Stimulated activated CD8-positive, alpha-beta memory T cell treated with anti-CD3 and anti-CD28 coated beads, Interleukin-12 subunit alpha, Interleukin-12 subunit beta, amount 100 ng/mL, for 24 hours (primary cell): ENCODE measurements at regions not wholly inside any gene's neighbourhood (a gene's known extent, or its start where the extent isn't known, plus 50 kb on each side); places are given as distances from the start of the nearest gene placed in this dataset.
"Not testable (repeated sequence)": the region's sequence is repeated elsewhere in the genome, so short reads cannot be mapped to it uniquely, and the experiment has no call there.

Experiments used
- DNase-seq: peaks from one replicate; pipeline ENCODE4 v3.0.0-alpha.2; 2020; ENCODE audit errors: extremely low read depth

DNA sequence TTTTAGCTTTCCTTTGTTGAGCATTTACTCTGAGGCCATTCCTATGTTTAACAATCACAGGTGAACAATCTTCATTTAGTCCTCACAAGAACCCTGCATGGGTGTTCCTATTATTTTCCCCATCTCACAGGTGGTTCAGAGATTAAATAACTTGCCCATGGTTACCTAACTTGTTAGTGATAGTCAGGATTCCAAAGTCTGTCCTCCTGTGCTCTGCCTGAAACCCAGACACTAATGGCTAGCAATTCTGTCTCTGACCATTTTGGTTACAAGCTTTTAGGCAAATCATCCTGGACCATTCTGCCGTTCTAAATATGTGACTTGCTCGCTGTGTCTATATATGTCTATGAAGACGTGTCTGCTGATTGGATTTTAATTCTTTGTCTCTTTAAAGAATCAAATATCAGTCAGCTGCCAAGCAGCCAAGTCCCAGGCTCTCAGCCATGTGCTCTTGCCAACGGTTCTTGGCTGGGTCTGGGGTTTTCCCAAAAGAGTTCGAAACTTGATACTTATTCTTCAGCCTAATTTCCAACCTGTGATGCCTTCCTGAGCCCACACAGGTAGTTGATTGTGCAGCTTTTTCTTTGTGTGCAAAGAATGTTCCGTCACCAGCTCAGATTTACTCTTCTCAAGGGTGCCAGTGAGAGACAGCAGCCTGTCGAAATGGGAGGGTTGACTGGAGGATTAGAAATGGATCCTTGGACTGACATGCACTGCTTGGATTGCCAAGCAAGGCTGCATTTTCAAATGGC is 121.7 kb downstream of the NREP start:
- DNase-seq = no peak

DNA sequence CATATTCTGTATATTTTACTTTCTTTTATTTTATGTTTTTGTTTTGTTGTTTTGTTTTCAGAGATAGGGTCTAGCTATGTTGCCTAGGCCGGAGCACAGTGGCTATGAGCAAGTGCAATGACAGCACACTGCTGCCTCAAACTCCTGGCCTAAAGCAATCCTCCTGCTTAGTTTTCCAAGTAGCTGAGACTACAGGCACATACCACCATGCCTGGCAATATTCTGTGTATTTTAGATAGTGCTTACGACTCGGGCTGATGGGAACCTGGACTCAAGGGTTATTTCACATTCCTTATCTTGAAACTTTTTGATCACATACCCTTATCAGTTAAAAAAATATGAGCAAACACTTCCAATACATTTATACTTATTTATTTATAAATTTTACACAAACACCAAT is 119.0 kb upstream of the STARD4 start:
- no peak for DNase-seq

DNA sequence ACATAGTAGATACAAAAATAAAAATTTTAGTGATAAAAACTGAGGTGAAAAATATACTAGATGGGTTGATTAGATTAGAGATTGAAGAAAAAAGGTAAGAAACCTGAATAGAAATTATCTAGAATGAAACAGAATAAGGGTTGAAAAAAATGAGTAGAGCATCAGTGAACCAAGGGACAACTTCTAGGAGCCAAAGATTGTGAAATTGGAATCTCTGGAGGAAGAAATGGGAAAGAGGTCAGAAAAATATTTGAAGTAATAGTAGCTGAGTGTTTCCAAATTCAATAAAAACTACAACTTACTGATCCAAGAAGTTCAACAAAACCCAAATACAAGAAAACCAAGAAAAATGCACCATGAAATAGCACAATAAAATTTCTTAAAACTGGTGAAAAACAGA is 116.6 kb upstream of the STARD4 start:
- no peak for DNase-seq

DNA sequence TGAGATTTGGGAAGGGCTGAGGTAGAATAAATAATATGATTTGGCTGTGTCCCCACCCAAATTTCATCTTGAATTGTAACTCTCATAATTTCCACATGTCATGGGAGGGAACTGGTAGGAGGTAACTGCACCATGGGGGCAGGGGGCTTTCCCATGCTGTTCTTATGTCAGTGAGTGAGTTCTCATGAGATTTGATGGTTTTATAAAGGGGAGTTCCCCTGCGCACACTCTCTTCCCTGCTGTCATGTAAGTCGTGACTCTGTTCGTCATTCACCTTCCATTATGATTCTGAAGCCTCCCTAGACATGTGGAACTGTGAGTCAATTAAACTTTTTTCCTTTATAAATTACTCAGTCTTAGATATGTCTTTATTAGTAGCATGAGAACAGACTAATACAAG is 115.5 kb upstream of the STARD4 start:
- peak; percentile 8 for DNase-seq

DNA sequence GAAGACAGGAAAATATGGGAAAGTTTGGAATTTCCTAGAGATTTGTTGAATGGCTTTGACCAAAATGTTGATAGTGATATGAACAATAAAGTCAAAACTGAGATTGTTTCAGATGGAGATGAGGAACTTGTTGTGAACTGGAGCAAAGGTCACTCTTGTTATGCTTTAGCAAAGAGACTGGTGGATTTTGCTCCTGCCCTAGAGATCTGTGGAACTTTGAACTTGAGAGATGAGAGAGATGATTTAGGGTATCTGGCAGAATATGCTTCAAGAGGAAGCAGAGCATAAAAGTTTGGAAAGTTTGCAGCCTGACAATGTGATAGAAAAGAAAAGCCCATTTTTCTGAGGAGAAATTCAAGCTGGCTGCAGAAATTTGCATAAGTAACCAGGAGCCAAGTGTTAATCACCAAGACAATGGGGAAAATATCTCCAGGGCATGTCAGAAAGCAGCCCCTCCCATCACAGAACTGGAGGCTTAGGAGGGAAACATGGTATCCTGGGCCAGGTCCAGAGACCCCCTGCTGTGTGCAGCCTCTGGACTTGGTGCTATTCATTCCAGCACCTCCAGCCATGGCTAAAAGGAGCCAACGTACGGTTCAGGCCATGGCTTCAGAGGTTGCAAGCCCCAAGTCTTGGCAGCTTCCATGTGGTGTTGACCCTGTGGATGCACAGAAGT is 114.3 kb upstream of the STARD4 start:
- no peak for DNase-seq

DNA sequence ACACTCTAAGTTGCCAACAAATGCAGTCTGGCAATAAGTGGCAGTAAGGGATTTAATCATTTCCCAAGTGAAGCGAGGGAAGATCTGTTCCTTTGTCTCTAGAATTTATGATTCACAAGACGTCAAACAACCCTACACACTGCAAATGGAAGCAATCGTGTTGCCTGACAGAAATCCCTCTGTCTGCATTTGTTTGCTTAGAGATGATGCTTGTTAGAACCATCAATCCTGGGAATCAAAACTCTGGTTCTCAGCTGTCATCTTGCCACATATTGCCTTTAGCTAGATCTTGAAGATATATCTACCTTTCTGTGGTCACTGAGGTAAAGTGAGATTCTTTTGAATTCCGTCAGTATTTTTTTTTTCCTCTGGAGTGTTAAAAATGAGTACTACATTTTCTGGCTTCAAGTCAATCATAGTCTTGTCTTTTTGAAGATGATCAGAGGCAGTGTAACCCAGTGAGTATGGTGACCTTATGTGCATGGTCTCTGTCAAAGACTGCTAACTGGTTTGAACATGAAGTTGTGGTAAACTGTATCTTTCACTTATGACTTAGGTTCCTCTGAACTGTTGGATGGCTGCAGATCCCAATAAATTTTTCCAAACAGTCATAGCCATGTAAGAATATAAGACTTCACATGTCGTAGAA is 106.4 kb upstream of the STARD4 start:
- DNase-seq = no peak

DNA sequence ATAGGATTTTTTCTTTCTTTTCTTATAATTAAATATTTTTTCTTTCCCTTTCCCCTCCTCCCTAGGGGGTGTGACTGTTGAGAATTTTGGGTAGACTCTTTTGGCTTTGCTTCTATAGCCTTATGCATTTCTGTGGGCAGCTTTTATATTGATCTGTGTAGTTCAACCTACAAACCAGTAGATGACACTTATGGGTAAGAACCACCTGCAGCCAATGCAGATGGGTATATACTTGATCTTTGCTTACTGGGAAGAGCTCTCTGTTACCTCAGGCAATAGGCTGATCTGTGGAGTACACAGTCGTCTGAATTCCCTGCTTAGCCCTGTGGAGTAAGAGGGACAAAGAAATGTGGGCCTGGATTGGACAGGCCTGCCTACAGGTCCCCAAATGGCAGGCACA is 102.7 kb upstream of the STARD4 start:
- no peak for DNase-seq

DNA sequence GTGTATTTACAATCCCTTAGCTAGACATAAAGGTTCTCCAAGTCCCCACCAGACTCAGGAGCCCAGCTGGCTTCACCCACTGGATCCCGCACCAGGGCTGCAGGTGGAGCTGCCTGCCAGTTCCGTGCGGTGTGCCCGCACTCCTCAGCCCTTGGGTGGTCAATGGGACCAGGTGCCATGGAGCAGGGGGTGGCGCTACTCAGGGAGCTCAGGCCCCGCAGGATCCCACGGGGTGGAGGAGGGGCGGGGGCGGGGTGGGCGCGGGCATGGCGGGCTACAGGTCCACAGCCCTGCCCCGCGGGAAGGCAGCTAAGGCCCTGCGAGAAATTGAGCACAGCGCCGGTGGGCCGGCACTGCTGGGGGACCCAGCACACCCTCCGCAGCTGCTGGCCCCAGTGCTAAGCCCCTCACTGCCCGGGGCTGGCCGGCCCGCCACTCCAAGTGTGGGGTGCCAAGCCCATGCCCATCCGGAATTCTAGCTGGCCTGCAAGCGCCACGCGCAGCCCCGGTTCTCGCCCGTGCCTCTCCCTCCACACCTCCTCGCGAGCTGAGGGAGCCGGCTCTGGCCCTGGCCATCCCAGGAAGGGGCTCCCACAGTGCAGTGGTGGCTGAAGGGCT is 99.8 kb upstream of the STARD4 start:
- DNase-seq = not testable (repeated sequence)

DNA sequence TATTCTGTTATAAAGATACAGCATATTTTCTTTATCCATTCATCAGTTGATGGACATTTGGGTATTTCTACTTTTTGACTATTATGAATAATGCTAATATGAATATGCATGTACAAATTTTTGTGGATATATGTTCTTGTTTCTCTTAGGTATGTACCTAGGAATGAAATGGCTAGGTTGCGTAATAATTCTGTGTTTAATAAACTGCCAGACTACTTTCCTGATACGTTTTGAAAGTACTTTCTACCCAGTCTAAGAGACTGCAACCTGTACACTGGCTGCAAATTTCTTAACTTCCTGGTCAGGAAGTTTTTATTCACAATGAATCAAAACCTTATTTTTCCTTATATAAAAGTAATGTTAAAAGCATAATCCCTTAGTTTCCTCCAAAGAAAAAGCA is 93.9 kb upstream of the STARD4 start:
- no peak for DNase-seq

DNA sequence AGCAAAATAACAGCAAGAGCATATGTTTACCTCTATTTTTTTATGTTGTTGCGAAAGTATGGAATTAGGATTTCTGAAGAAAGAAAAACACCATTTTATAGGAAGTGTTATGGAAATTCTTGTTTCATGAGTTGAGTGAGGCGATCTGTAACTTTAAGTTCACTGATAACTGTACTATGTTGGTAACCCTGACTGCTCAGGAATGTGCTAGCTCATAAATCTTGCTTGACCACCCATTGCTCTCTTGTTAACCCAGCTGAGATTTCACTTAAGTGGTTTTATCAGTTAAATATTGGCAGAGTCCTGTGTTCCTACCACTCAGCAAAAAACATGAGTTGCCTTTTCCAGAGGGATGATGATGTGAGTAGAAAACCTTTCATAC is 91.1 kb upstream of the STARD4 start:
- no peak for DNase-seq

DNA sequence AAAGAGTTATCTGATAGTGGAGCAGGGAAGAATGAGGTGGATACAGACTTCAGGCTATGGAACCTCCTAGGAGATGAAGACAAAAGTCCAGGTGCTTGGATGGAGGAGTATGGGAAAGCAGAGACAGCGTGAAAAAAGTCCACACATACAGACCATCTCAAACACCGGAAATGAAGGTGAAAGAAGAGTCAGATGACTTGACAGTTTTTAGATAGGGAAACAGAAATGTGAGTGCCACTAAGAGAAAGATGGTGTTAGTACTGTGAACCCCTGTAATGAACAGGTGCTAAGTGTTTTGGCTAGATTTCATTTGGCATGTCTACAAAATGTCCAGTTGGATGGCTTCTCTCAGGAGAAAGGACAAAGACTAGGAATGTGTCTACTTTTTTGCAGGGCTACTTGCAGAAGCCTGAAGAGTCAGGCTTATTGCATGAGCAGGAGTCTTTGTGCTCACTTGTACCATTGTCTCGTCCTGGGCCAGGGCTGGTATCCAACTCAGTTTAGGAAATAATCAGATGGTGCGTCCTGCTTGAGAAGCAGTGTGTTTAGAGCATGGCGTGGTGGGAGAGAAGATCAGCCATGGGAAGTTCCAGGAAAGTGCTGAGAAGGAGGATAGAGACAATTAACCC is 90.6 kb upstream of the STARD4 start:
- no peak for DNase-seq

DNA sequence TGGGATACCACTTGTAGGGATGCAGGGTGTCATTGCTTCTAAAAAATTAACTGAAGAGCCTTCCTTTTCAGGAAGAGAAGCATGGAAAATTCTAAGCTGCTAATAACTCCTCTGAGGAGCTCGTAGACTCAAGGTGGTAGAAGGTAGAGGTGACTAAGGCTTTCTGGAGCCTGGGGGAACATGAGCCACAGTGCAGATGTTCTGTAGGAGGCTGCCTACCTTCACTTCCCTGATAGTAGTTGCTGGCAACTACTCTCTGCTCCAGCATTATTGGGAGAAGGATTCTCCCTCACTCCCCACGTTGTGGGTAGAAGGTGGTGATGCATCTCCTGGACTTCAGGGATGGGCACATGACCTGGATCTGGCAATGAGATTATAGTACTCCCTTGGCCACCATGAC is 86.7 kb upstream of the STARD4 start:
- no peak for DNase-seq

DNA sequence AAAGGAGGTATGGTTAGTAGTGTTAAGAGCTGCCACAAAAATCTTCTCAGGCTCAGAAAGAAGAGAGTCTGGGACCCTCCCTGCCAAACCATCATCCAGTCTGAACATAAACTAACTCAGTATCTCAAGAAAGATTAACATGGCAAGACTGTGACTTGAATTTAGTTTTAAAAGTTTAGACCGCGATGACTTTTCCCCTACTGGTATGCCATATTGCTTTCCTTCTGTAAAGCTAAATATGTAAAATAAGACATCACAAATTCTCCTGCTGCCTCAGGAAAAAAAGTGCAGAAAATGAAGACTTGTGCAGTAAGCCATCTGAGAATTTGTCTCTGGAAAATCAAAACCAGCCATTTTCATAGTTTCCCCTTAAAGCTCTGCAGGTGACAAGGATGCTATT is 85.2 kb upstream of the STARD4 start:
- DNase-seq = no peak

DNA sequence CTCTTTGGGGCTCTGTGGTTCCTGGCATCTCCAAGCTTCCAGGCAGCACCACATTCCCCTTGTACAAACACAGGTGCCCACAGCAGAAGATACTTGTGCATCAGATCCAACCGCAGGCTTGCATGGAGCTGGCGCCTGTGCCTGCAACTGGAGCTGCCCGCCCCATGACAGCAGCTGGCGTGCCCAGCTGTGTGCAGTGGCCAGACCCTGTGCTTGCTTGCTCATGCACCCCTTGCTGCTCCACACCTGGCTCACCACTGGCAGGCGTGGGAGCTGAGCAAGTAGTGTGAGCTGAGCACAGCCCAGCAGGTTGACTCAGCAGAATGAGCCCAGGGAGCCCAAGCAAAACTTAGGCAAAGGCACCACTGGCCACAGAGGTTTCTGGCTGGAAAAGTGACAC is 84.4 kb upstream of the STARD4 start:
- no peak for DNase-seq

DNA sequence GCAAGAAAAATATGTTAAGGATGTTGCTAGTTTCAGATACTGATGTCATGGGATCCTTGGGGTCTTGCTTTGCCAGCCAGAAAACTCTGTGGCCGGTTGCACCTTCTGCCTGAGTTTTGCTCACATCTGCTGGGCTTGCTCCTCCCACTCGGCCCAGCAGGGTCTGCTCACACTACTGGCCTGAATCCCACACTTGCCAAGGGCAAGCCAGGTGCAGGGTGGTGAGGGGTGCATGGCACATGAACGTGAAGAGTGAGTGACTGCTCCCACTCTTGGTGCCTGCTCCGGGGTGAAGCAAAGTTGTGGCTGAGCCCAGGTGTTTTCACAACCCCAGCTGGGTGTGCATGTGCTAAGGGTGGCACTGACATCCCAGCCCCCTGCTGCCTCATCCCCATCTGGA is 83.1 kb upstream of the STARD4 start:
- no peak for DNase-seq

DNA sequence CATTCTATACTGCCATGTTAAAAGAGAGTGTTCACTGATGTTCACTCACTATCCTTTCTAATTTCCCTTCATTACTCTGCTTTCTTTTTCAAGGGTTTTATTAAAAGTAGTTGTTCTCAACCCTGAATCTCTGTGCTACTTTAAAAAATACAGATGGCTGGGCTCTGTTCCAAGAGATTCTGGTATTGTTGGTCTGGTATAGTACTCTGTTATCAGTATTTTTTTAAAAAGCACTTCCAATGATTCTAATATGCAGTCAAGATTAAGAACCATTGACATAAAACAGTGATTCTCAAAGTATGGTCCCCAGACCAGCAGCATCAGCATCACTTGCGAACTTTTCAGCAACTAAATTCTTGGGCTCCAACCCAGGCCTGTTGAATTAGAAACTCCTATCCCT is 77.0 kb upstream of the STARD4 start:
- DNase-seq = no peak

DNA sequence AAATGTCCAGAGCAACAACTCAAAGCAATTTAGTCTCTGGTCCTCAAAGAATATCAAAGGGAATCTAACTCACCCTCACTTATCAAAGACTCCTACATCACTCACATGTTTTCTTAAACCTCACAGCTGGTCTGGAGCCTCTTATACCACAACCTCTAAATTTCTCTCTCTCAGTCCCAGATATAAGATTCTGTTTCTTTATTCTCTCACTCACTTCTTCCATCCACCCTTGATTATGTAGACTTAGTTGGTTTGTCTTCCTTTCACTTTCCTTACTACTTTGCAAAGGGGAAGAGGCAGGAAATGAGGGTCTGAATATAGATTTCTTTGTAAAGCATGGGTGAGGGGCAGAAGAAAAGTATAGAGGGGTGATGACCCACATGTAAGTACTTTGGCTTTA is 75.4 kb upstream of the STARD4 start:
- no peak for DNase-seq

DNA sequence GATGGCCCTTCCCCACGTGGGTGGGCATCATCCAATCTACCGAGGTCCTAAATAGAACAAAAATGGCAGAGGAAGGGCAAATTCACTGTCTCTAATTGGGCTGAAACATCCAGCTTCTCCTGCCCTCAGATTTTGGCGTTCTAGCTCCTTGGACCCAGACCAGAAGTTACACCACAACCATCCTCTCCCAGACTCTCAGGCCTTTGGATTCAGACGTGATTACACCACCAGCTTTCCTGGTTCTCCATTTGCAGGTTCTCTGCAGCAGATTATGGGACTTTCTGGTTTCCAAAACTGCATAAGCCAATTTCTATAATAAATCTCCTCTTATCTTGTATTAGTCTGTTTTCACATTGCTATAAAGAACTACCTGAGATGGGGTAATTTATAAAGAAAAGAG is 73.6 kb upstream of the STARD4 start:
- no peak for DNase-seq

DNA sequence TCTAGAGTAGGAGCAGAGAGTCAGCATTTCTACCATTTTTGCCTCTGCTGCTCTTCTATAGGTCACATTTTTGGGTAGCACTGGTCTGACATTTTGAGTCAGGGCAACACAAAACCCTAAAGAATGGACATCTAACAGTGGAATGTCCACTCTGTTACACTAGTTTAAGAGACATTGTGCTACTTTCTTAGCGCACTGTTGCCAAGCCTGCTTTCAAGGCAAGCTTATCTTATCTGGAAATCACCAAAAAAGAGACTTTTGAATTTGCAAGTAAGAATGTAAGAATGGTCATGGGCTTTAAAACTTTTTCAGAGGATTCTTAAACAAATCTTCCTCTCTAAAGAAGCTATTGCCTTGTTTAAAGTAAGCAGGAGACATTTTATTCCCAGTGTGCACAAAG is 73.0 kb upstream of the STARD4 start:
- no peak for DNase-seq

DNA sequence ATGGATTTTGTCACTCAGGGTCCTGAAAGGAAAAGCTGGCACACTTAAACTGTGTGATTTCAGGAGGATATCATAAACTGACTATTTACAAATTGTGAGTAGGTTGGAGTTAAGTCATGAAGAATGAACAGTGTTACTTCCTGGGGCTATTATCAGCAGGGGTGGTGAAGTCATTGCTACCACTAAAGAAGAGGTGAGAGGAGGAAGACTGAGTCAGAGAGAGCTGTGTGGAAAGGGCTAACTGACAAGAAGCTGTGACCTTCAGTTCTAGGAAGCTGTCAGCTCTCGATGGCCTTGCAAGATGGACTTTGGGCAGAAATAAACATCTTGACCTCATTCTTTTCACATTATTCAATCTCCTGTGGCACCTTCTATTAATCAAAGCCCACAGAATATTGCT is 72.3 kb upstream of the STARD4 start:
- DNase-seq = no peak

DNA sequence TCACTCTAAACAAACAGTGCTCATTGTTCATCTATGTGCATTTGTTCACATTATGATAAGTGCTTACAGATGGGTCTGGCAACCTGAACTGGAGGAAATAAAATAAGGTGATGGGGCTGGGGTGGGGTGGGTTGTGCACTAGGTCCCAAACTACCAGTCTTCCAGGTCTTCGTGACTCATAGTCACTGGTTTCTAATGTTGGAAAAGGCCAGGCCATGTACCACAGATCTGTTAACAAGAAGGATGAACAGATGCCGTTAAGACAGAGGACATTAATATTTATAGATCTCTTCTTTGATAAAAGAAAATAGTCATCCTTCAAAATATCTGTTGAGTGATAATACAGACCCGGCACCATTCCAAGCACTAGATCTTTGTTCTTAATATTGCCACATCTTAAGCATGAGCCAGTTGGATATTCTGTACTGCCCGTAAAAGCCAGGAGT is 71.4 kb upstream of the STARD4 start:
- no peak for DNase-seq

DNA sequence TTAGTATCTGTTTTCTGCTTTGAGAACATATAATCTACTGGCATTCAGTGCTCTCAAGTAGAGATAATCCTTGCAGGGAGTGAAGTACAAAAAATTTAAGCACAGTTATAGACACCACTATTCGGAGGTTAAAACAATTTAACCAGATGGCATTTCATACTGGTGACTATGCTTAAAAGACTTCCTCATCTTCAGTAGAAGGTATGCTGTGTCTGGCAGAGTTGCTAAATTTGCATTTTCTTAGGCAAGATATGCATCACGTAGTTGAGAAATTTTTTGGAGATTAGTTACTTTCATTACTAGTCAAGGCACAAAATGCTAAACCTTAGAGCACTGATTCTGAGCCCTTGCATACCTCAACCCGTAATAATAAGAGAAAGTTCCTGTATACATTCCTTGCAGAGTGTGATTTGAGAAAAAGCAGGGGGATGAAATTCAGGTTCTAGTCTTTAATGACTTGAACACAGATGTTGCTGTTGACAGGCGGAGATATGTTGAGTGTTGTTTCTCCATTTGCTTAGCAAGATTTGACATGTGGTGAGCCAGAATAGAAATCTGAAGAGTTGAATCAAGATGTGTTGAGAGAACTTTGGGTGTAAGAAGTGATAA is 70.8 kb upstream of the STARD4 start:
- no peak for DNase-seq
